ENCODE measurements at regions not wholly inside any gene's neighbourhood (a gene's known extent, or its start where the extent isn't known, plus 50 kb on each side); places are given as distances from the start of the nearest gene placed in this dataset.

DNA sequence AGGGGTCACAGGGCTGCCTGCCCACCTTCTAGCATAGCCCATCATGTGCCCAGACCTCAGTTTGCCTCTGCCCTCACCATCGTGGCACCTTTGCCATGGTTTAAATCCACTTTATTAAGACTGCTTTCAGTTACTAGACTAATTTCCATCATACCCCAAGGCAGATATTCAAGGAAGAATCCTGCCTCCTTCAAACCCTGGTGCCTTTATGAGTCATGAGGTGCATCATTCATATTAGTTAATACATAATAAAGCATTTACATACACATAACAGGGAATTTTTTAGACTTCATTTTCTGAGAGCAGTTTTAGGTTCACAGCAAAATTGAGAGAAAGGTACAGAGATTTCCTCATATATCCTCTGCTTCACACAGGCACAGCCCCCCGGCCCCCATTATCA, 62.8 kb downstream of the CXCL12 start:
- TF ChIP-seq SIN3A (IDR thresholded peaks at IDR 0.05; ENCODE audit: borderline replicate concordance, insufficient read depth, low read length) = no peak
- TF ChIP-seq POLR2AphosphoS5 (IDR thresholded peaks at IDR 0.05; ENCODE audit: low read depth, low read length) = no peak
- TF ChIP-seq FOXP2 (optimal IDR thresholded peaks at IDR 0.05; ENCODE audit: borderline replicate concordance, extremely low read depth, extremely low read length, insufficient read depth) = no peak
- no peak for TF ChIP-seq TAF1 (IDR thresholded peaks at IDR 0.05; ENCODE audit: borderline replicate concordance, insufficient read depth, low read length)
- TF ChIP-seq, protein P1, sequence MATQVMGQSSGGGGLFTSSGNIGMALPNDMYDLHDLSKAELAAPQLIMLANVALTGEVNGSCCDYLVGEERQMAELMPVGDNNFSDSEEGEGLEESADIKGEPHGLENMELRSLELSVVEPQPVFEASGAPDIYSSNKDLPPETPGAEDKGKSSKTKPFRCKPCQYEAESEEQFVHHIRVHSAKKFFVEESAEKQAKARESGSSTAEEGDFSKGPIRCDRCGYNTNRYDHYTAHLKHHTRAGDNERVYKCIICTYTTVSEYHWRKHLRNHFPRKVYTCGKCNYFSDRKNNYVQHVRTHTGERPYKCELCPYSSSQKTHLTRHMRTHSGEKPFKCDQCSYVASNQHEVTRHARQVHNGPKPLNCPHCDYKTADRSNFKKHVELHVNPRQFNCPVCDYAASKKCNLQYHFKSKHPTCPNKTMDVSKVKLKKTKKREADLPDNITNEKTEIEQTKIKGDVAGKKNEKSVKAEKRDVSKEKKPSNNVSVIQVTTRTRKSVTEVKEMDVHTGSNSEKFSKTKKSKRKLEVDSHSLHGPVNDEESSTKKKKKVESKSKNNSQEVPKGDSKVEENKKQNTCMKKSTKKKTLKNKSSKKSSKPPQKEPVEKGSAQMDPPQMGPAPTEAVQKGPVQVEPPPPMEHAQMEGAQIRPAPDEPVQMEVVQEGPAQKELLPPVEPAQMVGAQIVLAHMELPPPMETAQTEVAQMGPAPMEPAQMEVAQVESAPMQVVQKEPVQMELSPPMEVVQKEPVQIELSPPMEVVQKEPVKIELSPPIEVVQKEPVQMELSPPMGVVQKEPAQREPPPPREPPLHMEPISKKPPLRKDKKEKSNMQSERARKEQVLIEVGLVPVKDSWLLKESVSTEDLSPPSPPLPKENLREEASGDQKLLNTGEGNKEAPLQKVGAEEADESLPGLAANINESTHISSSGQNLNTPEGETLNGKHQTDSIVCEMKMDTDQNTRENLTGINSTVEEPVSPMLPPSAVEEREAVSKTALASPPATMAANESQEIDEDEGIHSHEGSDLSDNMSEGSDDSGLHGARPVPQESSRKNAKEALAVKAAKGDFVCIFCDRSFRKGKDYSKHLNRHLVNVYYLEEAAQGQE (IDR thresholded peaks at IDR 0.05; ENCODE audit: insufficient read depth in 1 of 2, low read depth in 2 of 2, low read length in 2 of 2) = no peak

DNA sequence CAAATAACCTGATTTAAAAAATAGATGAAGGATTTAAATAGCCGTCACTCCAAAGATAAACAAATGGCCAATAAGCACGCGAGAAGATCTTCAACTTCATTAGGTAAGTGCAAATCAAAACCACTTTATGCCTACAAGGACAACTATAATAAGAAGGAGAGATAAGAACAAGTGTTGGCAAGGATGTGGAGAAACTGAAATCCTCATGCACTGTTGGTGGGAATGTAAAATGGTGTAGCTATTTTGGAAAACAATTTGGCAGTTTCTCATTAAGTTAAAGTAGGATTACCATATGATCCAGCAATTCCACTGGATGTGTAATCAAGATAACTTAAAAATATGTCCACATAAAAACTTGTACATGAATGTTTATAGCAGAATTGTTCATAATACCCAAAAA, 64.1 kb downstream of the CXCL12 start:
- TF ChIP-seq SIN3A (IDR thresholded peaks at IDR 0.05; ENCODE audit: borderline replicate concordance, insufficient read depth, low read length) = no peak
- TF ChIP-seq TAF1 (IDR thresholded peaks at IDR 0.05; ENCODE audit: borderline replicate concordance, insufficient read depth, low read length) = no peak
- TF ChIP-seq POLR2AphosphoS5 (IDR thresholded peaks at IDR 0.05; ENCODE audit: low read depth, low read length) = no peak
- TF ChIP-seq, protein P1 (IDR thresholded peaks at IDR 0.05; ENCODE audit: insufficient read depth in 1 of 2, low read depth in 2 of 2, low read length in 2 of 2) = no peak
- TF ChIP-seq FOXP2 (optimal IDR thresholded peaks at IDR 0.05; ENCODE audit: borderline replicate concordance, extremely low read depth, extremely low read length, insufficient read depth) = no peak

DNA sequence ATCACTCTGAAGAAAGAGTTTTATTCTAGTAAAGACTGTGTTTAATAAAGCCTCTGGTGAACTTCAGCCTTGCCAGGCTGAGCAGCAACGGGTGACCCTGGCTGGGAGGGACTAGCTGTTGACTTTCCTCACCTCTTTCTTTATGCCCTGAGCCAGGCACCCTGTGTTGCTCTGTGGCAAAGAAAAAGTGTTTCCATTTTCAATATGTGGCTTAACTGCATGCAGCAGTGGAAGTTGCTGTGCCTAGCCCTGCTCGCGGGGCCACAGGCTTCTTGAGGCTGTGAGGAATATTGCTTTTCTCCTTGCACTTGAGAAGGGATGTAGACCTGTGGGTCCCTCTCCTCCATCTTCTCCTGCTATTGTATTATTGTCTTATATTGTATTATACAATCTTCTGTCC, 67.0 kb downstream of the CXCL12 start:
- TF ChIP-seq TAF1 (IDR thresholded peaks at IDR 0.05; ENCODE audit: borderline replicate concordance, insufficient read depth, low read length) (no peak), POLR2AphosphoS5 (IDR thresholded peaks at IDR 0.05; ENCODE audit: low read depth, low read length) (no peak), FOXP2 (optimal IDR thresholded peaks at IDR 0.05; ENCODE audit: borderline replicate concordance, extremely low read depth, extremely low read length, insufficient read depth) (no peak), SIN3A (IDR thresholded peaks at IDR 0.05; ENCODE audit: borderline replicate concordance, insufficient read depth, low read length) (no peak)

DNA sequence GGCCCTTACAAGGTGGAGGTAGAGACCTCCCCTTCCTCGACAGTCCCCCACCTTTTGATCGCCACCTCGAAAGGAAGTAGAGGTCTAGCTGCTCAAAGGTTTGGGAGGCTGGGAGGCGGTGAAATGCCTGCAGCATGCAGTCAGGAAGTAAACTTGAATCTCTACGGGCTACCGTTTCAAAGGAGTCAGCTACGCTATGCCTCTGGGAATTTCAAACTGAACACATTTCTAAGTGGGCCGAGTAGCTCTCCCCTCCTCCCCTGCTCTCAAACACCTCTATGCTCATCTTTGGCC, 68.0 kb downstream of the CXCL12 start:
- TF ChIP-seq TAF1 (IDR thresholded peaks at IDR 0.05; ENCODE audit: borderline replicate concordance, insufficient read depth, low read length) (no peak), SIN3A (IDR thresholded peaks at IDR 0.05; ENCODE audit: borderline replicate concordance, insufficient read depth, low read length) (no peak), FOXP2 (optimal IDR thresholded peaks at IDR 0.05; ENCODE audit: borderline replicate concordance, extremely low read depth, extremely low read length, insufficient read depth) (no peak), POLR2AphosphoS5 (IDR thresholded peaks at IDR 0.05; ENCODE audit: low read depth, low read length) (no peak)
- TF ChIP-seq, protein P1 (IDR thresholded peaks at IDR 0.05; ENCODE audit: insufficient read depth in 1 of 2, low read depth in 2 of 2, low read length in 2 of 2) = no peak

DNA sequence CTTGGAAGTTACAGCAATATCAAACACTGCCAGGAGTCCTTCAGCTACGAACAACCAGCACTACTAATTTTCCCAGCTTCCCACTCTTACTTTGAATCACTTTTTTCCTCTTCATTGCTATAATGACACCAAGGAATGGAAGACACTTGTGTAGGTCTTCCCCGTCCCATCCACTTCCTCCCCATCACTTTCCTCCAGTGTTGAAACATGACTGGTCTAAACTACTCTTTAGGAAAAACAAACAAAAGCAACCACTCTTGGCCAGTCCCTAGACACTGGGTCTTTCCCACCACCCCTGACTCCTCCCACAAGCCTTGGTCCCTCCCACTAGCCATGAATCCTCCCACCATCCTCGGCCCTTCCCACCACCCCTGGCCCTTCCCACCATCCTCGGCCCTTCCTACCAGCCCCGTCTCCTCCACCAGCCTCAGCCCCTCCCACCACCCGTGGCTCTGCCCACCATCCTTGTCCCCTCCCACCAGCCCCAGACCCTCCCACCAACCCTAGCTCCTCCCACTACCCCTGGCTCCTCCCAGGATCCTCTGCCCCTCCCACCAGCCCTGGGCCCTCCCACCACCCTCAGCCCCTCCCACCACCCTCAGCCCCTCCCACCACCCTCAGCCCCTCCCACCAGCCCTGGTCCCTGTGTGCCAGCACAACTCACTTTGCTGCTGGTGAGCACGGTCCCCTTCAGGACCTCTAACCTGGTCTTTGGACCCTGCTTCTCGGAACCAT, 68.5 kb downstream of the CXCL12 start:
- TF ChIP-seq POLR2AphosphoS5 (IDR thresholded peaks at IDR 0.05; ENCODE audit: low read depth, low read length) (no peak), TAF1 (IDR thresholded peaks at IDR 0.05; ENCODE audit: borderline replicate concordance, insufficient read depth, low read length) (no peak), FOXP2 (optimal IDR thresholded peaks at IDR 0.05; ENCODE audit: borderline replicate concordance, extremely low read depth, extremely low read length, insufficient read depth) (no peak), SIN3A (IDR thresholded peaks at IDR 0.05; ENCODE audit: borderline replicate concordance, insufficient read depth, low read length) (no peak)
- TF ChIP-seq, protein P1 (IDR thresholded peaks at IDR 0.05; ENCODE audit: insufficient read depth in 1 of 2, low read depth in 2 of 2, low read length in 2 of 2) = no peak
